Smooth muscle cell (in vitro differentiated cells): ENCODE measurements at regions not wholly inside any gene's neighbourhood (a gene's known extent, or its start where the extent isn't known, plus 50 kb on each side); places are given as distances from the start of the nearest gene placed in this dataset.

Source experiments
- DNase-seq: peaks from one replicate; lab custom pipeline; 2025; ENCODE audit not compliant: unreplicated experiment; lab: John Stamatoyannopoulos, UW
- H2AFZ ChIP-seq: fragments of 200-600 bp; sonication (generic); 2 replicates; pipeline ENCODE4 v1.6.0; 2016; ENCODE audit warnings: antibody characterized with exemption, low read depth, mild to moderate bottlenecking
- H3F3A ChIP-seq: fragments of 200-600 bp; sonication (generic); 2 replicates; pipeline ENCODE4 v1.6.0; 2017; ENCODE audit warnings: antibody characterized with exemption, low read depth
- H3K27ac ChIP-seq: fragments of 200-600 bp; sonication (generic); 2 replicates; pipeline ENCODE4 v1.5.1; 2016; ENCODE audit warnings: low read depth, mild to moderate bottlenecking
- H3K27me3 ChIP-seq: fragments of 200-600 bp; sonication (generic); 2 replicates; pipeline ENCODE4 v1.6.1; 2016; ENCODE audit warnings: low read depth, mild to moderate bottlenecking
- H3K36me3 ChIP-seq: fragments of 200-600 bp; sonication (generic); 2 replicates; pipeline ENCODE4 v1.5.1; 2016; ENCODE audit warnings: low read depth
- H3K4me1 ChIP-seq: fragments of 200-600 bp; sonication (generic); 2 replicates; pipeline ENCODE4 v1.5.1; 2016; ENCODE audit warnings: low read depth
- H3K4me2 ChIP-seq: fragments of 200-600 bp; sonication (generic); 2 replicates; pipeline ENCODE4 v1.6.0; 2016; ENCODE audit warnings: mild to moderate bottlenecking
- H3K4me3 ChIP-seq: fragments of 200-600 bp; sonication (generic); 2 replicates; pipeline ENCODE4 v1.5.1; 2016; ENCODE audit warnings: mild to moderate bottlenecking
- H3K79me2 ChIP-seq: fragments of 200-600 bp; sonication (generic); 2 replicates; pipeline ENCODE4 v1.6.0; 2016; ENCODE audit warnings: low read depth, mild to moderate bottlenecking
- H3K9ac ChIP-seq: fragments of 200-600 bp; sonication (generic); 2 replicates; pipeline ENCODE4 v1.6.0; 2016; ENCODE audit warnings: low read depth
- H3K9me3 ChIP-seq: fragments of 200-600 bp; sonication (generic); replicated peaks from 2 replicates; pipeline ENCODE4 v1.5.1; 2016; ENCODE audit warnings: low read depth
- H4K20me1 ChIP-seq: fragments of 200-600 bp; sonication (generic); 2 replicates; pipeline ENCODE4 v1.6.0; 2016; ENCODE audit warnings: low read depth
- WGBS: methylation state at CpG from one replicate; pipeline ENCODE4 v1.1.7; 2016; ENCODE audit warnings: low lambda C conversion rate; 5-methylcytosine and 5-hydroxymethylcytosine counted together
- TF ChIP-seq, protein P1 (sequence below): fragments of 200-600 bp; sonication (generic); IDR thresholded peaks from 2 replicates; pipeline ENCODE4 v1.5.1; 2017; ENCODE audit warnings: borderline replicate concordance, mild to moderate bottlenecking, antibody characterized with exemption; ENCODE audit not compliant: insufficient read depth, poor library complexity, severe bottlenecking

DNA sequence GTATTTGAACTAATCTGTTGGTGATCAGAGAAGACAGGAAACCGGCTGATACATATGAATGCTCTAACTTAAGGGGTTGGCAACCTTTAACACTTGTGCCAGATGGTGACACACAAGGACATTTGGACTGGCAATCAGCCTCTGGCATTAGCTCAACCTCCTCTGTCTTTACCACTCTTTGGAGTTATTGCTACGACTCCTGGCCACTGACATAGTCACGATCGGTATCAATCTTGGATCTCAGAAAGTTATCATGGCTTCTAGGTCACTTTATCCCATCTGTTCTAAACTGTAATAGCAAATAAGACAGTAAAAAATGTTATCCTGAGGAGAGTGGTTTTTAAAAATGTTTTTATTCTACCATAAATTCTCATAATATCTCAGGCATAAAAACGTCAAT lies 575.2 kb upstream of the MDGA2 start:
- no peaks in the 10 kb centered on the region for H3K27me3 ChIP-seq
- H3K27ac ChIP-seq, result no peak overlapping the region
- H4K20me1 ChIP-seq, result no peaks in the 10 kb centered on the region
- H2AFZ ChIP-seq, result no peak overlapping the region
- no peak overlapping the region for H3K4me3 ChIP-seq
- no peak for DNase-seq
- H3F3A ChIP-seq, result no peaks in the 10 kb centered on the region
- TF ChIP-seq, protein P1, sequence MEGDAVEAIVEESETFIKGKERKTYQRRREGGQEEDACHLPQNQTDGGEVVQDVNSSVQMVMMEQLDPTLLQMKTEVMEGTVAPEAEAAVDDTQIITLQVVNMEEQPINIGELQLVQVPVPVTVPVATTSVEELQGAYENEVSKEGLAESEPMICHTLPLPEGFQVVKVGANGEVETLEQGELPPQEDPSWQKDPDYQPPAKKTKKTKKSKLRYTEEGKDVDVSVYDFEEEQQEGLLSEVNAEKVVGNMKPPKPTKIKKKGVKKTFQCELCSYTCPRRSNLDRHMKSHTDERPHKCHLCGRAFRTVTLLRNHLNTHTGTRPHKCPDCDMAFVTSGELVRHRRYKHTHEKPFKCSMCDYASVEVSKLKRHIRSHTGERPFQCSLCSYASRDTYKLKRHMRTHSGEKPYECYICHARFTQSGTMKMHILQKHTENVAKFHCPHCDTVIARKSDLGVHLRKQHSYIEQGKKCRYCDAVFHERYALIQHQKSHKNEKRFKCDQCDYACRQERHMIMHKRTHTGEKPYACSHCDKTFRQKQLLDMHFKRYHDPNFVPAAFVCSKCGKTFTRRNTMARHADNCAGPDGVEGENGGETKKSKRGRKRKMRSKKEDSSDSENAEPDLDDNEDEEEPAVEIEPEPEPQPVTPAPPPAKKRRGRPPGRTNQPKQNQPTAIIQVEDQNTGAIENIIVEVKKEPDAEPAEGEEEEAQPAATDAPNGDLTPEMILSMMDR, result no peak
- no peak overlapping the region for H3K4me2 ChIP-seq
- WGBS, result 94% methylated on average over 5 of the region's 5 CpGs
- no peaks in the 10 kb centered on the region for H3K9me3 ChIP-seq
- H3K9ac ChIP-seq, result no peak overlapping the region
- H3K4me1 ChIP-seq, result no peaks in the 10 kb centered on the region
- H3K79me2 ChIP-seq, result no peaks in the 10 kb centered on the region
- H3K36me3 ChIP-seq, result no peaks in the 10 kb centered on the region

DNA sequence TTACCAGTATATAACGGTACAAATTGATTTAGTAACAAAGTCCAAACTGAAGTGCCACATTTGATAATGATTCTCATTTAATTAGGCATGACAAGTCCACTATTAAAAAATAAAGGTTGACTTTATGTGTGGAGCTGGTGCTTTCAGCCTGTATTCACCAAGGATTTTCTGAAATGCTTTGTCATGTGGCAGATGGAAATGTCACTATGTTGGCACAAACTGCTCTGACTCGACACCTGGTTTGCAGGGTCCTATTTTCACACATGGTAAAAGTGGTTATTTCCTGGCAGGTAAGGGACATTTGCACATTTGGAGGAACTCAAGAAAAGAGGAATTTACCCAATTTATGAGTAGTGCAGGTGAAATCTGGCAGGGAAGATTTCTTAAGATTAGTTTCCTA lies 572.6 kb upstream of the MDGA2 start:
- Histone ChIP-seq H3K9me3 (no peaks in the 10 kb centered on the region), H2AFZ (no peak overlapping the region), H3K27ac (no peak overlapping the region), H3K27me3 (no peaks in the 10 kb centered on the region), H3K4me1 (no peaks in the 10 kb centered on the region), H3K4me3 (no peak overlapping the region), H3K79me2 (no peaks in the 10 kb centered on the region), H3K36me3 (no peaks in the 10 kb centered on the region), H4K20me1 (no peaks in the 10 kb centered on the region), H3F3A (no peaks in the 10 kb centered on the region), H3K9ac (no peak overlapping the region), H3K4me2 (no peak overlapping the region)
- no peak for DNase-seq
- WGBS, result 87% methylated on average over 2 of the region's 2 CpGs
- TF ChIP-seq, protein P1, result no peak

DNA sequence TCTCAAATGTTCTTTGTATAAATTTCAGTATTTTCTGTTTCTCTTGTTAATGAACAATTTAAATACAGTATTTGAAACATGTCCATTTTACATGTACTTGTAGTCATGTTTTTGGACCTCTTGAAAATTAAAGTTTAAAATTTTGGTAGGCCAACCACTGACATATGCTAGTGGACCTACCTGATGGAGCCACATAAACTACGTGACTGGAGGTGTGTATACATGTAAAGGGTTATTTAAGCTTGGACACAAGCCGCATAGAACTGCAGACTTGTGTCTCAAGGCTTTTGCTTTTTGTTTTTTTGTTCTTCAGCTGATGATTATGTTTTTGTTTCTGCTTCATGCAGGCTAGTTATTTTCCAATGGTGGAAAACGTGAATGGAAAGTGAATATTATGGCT lies 568.5 kb upstream of the MDGA2 start:
- Histone ChIP-seq H3K36me3 (no peaks in the 10 kb centered on the region), H3K27ac (no peak overlapping the region), H2AFZ (no peak overlapping the region), H3K9ac (no peak overlapping the region), H3K27me3 (no peaks in the 10 kb centered on the region), H3K4me1 (no peaks in the 10 kb centered on the region), H3K4me2 (no peak overlapping the region), H4K20me1 (no peaks in the 10 kb centered on the region), H3K79me2 (no peaks in the 10 kb centered on the region), H3F3A (no peaks in the 10 kb centered on the region), H3K4me3 (no peak overlapping the region), H3K9me3 (no peaks in the 10 kb centered on the region)
- 97% methylated on average over 3 of the region's 3 CpGs for WGBS
- no peak for DNase-seq
- TF ChIP-seq, protein P1, result no peak

DNA sequence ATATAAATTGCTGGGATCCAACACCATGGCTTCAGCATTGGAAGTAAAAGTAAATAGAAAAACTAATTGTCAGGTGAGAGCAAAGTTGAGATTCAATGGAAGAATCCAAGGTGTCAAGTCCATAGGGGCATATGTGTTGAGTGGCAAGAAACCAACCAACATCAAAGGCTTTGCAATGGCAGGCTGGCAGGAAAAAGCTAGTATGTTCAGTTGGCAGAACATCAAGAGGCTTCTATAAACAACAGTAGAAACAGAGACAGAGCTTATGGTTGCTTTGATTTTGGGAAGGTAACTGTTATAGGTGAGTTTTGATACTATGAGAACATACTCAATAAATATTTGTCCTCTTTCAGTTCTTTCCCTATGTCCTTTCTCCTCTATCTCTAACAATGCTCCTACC lies 553.7 kb upstream of the MDGA2 start:
- no peaks in the 10 kb centered on the region for H3K27me3 ChIP-seq
- TF ChIP-seq, protein P1, result no peak

More for the DNA sequence above, 553.7 kb upstream of the MDGA2 start:
- Histone ChIP-seq H3K79me2 (no peaks in the 10 kb centered on the region), H3K4me3 (no peak overlapping the region), H3K9ac (no peak overlapping the region), H4K20me1 (no peaks in the 10 kb centered on the region), H3K9me3 (no peaks in the 10 kb centered on the region), H3F3A (no peaks in the 10 kb centered on the region), H3K4me2 (no peak overlapping the region), H2AFZ (peak overlapping the region; percentile 26), H3K27ac (no peak overlapping the region), H3K36me3 (no peaks in the 10 kb centered on the region), H3K4me1 (no peaks in the 10 kb centered on the region)
- no peak for DNase-seq
